ENCODE measurements at regions not wholly inside any gene's neighbourhood (a gene's known extent, or its start where the extent isn't known, plus 50 kb on each side); places are given as distances from the start of the nearest gene placed in this dataset.

DNA sequence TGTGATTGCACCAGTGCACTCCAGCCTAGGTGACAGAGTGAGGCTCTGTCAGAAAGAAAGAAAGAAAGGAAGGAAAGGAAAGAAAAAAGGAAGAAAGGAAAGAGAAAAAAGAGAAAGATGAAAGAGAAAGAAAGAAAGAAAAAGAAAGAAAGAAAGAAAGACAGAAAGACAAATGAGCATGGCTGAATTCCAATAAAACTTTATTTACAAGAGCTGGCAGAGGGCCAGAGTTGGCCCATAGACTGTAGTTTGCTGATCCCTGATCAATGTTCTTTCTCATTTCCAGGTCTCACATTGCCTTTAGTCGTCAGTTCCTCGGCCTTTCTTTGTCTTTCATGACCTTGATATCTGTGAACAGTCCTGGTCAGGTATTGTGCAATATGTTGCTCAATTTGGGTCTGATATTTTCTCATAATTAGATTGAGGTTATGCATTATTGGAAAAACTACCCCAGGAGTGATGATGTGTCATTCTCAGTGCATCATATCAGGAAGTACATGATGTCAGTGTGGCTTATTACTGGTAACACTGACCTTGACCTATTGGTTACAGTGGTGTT, 68.5 kb upstream of the MED9 start (continued):
- TF ChIP-seq NR2F1 (CRISPR knock-in tag; IDR thresholded peaks at IDR 0.05) (peak in 1 of 2 experiments; percentile 69; a peak in 2 of 4 replicates), ZNF317 (CRISPR knock-in tag; IDR thresholded peaks at IDR 0.05) (peak; percentile 93), DNMT3B (CRISPR knock-in tag; conservative IDR thresholded peaks at IDR 0.05) (0 out of 2 replicates have a peak, but pooled peaks have one; percentile 28), ZNF331 (CRISPR knock-in tag; IDR thresholded peaks at IDR 0.05) (peak; percentile 44; the same call in 1 of the 2 replicates), RNF2 (conservative IDR thresholded peaks at IDR 0.05; ENCODE audit: low read depth) (no peak), NFYC (CRISPR knock-in tag; IDR thresholded peaks at IDR 0.05) (no peak), FOXP1 (IDR thresholded peaks at IDR 0.05) (no peak), FOXP1 (CRISPR knock-in tag; IDR thresholded peaks at IDR 0.05) (0 out of 2 replicates have a peak, but pooled peaks have one; percentile 42), CC2D1A (CRISPR knock-in tag; IDR thresholded peaks at IDR 0.05) (no peak), ZSCAN9 (CRISPR knock-in tag; IDR thresholded peaks at IDR 0.05; ENCODE audit: borderline replicate concordance) (peak; percentile 38; the same call in 1 of the 2 replicates), ZNF619 (CRISPR knock-in tag; IDR thresholded peaks at IDR 0.05) (no peak), MED1 (CRISPR knock-in tag; IDR thresholded peaks at IDR 0.05) (peak; percentile 56; the same call in 1 of the 2 replicates), ETV5 (CRISPR knock-in tag; IDR thresholded peaks at IDR 0.05; ENCODE audit: borderline replicate concordance) (0 out of 2 replicates have a peak, but pooled peaks have one; percentile 3), TBX2 (CRISPR knock-in tag; IDR thresholded peaks at IDR 0.05; ENCODE audit: borderline replicate concordance) (peak; percentile 57; the same call in 1 of the 2 replicates), GABPA (IDR thresholded peaks at IDR 0.05; ENCODE audit: low read depth, low read length) (no peak), GABPA (CRISPR knock-in tag; IDR thresholded peaks at IDR 0.05; ENCODE audit: low read depth) (no peak; the same call in 1 of the 2 replicates), RCOR2 (CRISPR knock-in tag; IDR thresholded peaks at IDR 0.05) (0 out of 2 replicates have a peak, but pooled peaks have one; percentile 47)
- TF ChIP-seq, protein P1, sequence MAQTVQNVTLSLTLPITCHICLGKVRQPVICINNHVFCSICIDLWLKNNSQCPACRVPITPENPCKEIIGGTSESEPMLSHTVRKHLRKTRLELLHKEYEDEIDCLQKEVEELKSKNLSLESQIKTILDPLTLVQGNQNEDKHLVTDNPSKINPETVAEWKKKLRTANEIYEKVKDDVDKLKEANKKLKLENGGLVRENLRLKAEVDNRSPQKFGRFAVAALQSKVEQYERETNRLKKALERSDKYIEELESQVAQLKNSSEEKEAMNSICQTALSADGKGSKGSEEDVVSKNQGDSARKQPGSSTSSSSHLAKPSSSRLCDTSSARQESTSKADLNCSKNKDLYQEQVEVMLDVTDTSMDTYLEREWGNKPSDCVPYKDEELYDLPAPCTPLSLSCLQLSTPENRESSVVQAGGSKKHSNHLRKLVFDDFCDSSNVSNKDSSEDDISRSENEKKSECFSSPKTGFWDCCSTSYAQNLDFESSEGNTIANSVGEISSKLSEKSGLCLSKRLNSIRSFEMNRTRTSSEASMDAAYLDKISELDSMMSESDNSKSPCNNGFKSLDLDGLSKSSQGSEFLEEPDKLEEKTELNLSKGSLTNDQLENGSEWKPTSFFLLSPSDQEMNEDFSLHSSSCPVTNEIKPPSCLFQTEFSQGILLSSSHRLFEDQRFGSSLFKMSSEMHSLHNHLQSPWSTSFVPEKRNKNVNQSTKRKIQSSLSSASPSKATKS (CRISPR knock-in tag; IDR thresholded peaks at IDR 0.05): no peak
- TF ChIP-seq, protein P2, sequence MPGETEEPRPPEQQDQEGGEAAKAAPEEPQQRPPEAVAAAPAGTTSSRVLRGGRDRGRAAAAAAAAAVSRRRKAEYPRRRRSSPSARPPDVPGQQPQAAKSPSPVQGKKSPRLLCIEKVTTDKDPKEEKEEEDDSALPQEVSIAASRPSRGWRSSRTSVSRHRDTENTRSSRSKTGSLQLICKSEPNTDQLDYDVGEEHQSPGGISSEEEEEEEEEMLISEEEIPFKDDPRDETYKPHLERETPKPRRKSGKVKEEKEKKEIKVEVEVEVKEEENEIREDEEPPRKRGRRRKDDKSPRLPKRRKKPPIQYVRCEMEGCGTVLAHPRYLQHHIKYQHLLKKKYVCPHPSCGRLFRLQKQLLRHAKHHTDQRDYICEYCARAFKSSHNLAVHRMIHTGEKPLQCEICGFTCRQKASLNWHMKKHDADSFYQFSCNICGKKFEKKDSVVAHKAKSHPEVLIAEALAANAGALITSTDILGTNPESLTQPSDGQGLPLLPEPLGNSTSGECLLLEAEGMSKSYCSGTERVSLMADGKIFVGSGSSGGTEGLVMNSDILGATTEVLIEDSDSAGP (CRISPR knock-in tag; IDR thresholded peaks at IDR 0.05; ENCODE audit: borderline replicate concordance): no peak
- TF ChIP-seq, protein P3, sequence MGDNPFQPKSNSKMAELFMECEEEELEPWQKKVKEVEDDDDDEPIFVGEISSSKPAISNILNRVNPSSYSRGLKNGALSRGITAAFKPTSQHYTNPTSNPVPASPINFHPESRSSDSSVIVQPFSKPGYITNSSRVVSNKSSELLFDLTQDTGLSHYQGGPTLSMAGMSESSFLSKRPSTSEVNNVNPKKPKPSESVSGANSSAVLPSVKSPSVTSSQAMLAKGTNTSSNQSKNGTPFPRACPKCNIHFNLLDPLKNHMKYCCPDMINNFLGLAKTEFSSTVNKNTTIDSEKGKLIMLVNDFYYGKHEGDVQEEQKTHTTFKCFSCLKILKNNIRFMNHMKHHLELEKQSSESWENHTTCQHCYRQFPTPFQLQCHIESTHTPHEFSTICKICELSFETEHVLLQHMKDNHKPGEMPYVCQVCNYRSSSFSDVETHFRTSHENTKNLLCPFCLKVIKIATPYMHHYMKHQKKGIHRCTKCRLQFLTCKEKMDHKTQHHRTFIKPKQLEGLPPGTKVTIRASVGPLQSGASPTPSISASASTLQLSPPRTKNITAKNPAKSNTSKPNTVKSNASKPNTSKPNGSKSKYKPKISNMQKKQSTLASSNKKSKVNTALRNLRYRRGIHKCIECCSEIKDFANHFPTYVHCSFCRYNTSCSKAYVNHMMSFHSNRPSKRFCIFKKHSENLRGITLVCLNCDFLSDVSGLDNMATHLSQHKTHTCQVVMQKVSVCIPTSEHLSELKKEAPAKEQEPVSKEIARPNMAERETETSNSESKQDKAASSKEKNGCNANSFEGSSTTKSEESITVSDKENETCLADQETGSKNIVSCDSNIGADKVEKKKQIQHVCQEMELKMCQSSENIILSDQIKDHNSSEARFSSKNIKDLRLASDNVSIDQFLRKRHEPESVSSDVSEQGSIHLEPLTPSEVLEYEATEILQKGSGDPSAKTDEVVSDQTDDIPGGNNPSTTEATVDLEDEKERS (CRISPR knock-in tag; IDR thresholded peaks at IDR 0.05): no peak
- TF ChIP-seq, protein P4, sequence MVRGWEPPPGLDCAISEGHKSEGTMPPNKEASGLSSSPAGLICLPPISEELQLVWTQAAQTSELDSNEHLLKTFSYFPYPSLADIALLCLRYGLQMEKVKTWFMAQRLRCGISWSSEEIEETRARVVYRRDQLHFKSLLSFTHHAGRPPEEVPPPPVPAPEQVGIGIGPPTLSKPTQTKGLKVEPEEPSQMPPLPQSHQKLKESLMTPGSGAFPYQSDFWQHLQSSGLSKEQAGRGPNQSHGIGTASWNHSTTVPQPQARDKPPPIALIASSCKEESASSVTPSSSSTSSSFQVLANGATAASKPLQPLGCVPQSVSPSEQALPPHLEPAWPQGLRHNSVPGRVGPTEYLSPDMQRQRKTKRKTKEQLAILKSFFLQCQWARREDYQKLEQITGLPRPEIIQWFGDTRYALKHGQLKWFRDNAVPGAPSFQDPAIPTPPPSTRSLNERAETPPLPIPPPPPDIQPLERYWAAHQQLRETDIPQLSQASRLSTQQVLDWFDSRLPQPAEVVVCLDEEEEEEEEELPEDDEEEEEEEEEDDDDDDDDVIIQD (CRISPR knock-in tag; IDR thresholded peaks at IDR 0.05; ENCODE audit: low read depth): no peak
